SK-N-SH treated with all-trans-retinoic acid at 6 μM for 48 hours (cell line): ENCODE measurements at regions not wholly inside any gene's neighbourhood (a gene's known extent, or its start where the extent isn't known, plus 50 kb on each side); places are given as distances from the start of the nearest gene placed in this dataset.

Experiments
- ATAC-seq: fragments of 200-7000 bp; cut with Tn5 transposase; 3 replicates; pipeline ENCODE4 v1.9.1; 2020; ENCODE audit warnings: mild to moderate bottlenecking, moderate library complexity
- ARNTL ChIP-seq: fragments of 450-650 bp; formaldehyde crosslinking; IDR thresholded peaks from 2 replicates; pipeline ENCODE4 v1.5.0; 2020; ENCODE audit warnings: low read depth, mild to moderate bottlenecking, moderate library complexity, borderline replicate concordance
- BACH2 ChIP-seq: fragments of 250-450 bp; sonication (Bioruptor Pico); IDR thresholded peaks from 2 replicates; pipeline ENCODE4 v1.9.0; 2021; ENCODE audit warnings: mild to moderate bottlenecking, borderline replicate concordance
- CSDC2 ChIP-seq: fragments of 250-450 bp; sonication (Bioruptor Pico); IDR thresholded peaks from 2 replicates; pipeline ENCODE4 v1.5.0; 2020; ENCODE audit warnings: mild to moderate bottlenecking, moderate library complexity
- ESRRG ChIP-seq: fragments of 250-450 bp; sonication (Bioruptor Pico); IDR thresholded peaks from 2 replicates; pipeline ENCODE4 v1.6.1; 2021; ENCODE audit warnings: mild to moderate bottlenecking
- GLIS3 ChIP-seq: fragments of 250-450 bp; sonication (Bioruptor Pico); IDR thresholded peaks from 2 replicates; pipeline ENCODE4 v1.5.0; 2020; ENCODE audit warnings: mild to moderate bottlenecking, moderate library complexity
- ISL1 ChIP-seq: fragments of 250-450 bp; sonication (Bioruptor Pico); IDR thresholded peaks from 2 replicates; pipeline ENCODE4 v2.1.2; 2022; ENCODE audit warnings: mild to moderate bottlenecking, moderate library complexity
- OSR1 ChIP-seq: fragments of 250-450 bp; sonication (Bioruptor Pico); IDR thresholded peaks from 2 replicates; pipeline ENCODE4 v1.8.0; 2022; ENCODE audit warnings: moderate library complexity, mild to moderate bottlenecking, inconsistent platforms
- PPARA ChIP-seq: fragments of 250-450 bp; sonication (Bioruptor Pico); IDR thresholded peaks from 2 replicates; pipeline ENCODE4 v1.5.0; 2020; ENCODE audit warnings: mild to moderate bottlenecking, borderline replicate concordance
- RARB ChIP-seq: fragments of 250-450 bp; sonication (Bioruptor Pico); IDR thresholded peaks from 2 replicates; pipeline ENCODE4 v1.8.0; 2021; ENCODE audit warnings: mild to moderate bottlenecking, moderate library complexity
- SNAI2 ChIP-seq: fragments of 250-450 bp; sonication (Bioruptor Pico); IDR thresholded peaks from 2 replicates; pipeline ENCODE4 v1.5.0; 2020; ENCODE audit warnings: mild to moderate bottlenecking, moderate library complexity
- TOX ChIP-seq: fragments of 250-450 bp; sonication (Bioruptor Pico); IDR thresholded peaks from 2 replicates; pipeline ENCODE4 v1.8.0; 2021; ENCODE audit warnings: mild to moderate bottlenecking, moderate library complexity, borderline replicate concordance
- ZC3H10 ChIP-seq: fragments of 250-450 bp; sonication (Bioruptor Pico); IDR thresholded peaks from 2 replicates; pipeline ENCODE4 v1.5.1; 2021; ENCODE audit warnings: mild to moderate bottlenecking, moderate library complexity
- ZFP3 ChIP-seq: fragments of 250-450 bp; sonication (Bioruptor Pico); IDR thresholded peaks from 2 replicates; pipeline ENCODE4 v1.5.0; 2020; ENCODE audit warnings: mild to moderate bottlenecking, moderate library complexity
- ZNF565 ChIP-seq: fragments of 450-650 bp; formaldehyde crosslinking; conservative IDR thresholded peaks from 2 replicates; pipeline ENCODE4 v1.5.0; 2020; ENCODE audit warnings: low read depth, mild to moderate bottlenecking, moderate library complexity
- ZNF70 ChIP-seq: fragments of 450-650 bp; formaldehyde crosslinking; IDR thresholded peaks from 2 replicates; pipeline ENCODE4 v1.5.0; 2020; ENCODE audit warnings: mild to moderate bottlenecking, moderate library complexity
- ZNF8 ChIP-seq: fragments of 450-650 bp; formaldehyde crosslinking; IDR thresholded peaks from 2 replicates; pipeline ENCODE4 v1.5.0; 2020; ENCODE audit warnings: mild to moderate bottlenecking, moderate library complexity
- TF ChIP-seq, protein P1 (sequence below): fragments of 250-450 bp; sonication (Bioruptor Pico); IDR thresholded peaks from 2 replicates; pipeline ENCODE4 v1.8.0; 2021; ENCODE audit warnings: low read depth, mild to moderate bottlenecking, moderate library complexity, borderline replicate concordance
- TF ChIP-seq, protein P2 (sequence below): fragments of 250-450 bp; sonication (Bioruptor Pico); IDR thresholded peaks from 2 replicates; pipeline ENCODE4 v1.5.1; 2020; ENCODE audit warnings: low read depth, mild to moderate bottlenecking, moderate library complexity
- TF ChIP-seq, protein P3 (sequence below): fragments of 250-450 bp; sonication (Bioruptor Pico); IDR thresholded peaks from 2 replicates; pipeline ENCODE4 v1.5.1; 2021; ENCODE audit warnings: mild to moderate bottlenecking, moderate library complexity
- TF ChIP-seq, protein P4 (sequence below): fragments of 250-450 bp; sonication (Bioruptor Pico); IDR thresholded peaks from 2 replicates; pipeline ENCODE4 v1.5.0; 2020; ENCODE audit warnings: mild to moderate bottlenecking, moderate library complexity
- TF ChIP-seq, protein P5 (sequence below): fragments of 250-450 bp; sonication (Bioruptor Pico); IDR thresholded peaks from 2 replicates; pipeline ENCODE4 v1.8.0; 2020; ENCODE audit warnings: mild to moderate bottlenecking, moderate library complexity, borderline replicate concordance

DNA sequence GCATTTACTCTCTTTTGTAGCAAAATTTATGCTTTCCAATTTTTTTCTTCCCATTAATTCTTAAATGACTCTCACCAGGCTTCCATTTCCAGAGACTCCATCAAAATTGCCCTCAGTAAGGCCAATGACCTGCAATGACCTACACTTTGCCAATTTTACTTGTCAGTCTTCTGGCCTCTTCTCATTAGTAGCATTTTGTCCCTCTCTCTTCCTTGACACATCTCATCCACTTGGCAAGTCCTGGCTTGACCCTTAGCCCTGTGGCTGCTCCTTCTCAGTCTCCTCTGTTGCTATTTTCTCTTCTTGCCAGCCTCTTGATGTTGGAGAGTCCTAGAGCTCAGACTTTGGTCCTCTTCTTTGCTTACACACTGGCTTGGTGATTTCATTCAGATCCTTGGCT lies 166.1 kb upstream of the MTPN start:
- no peak for ATAC-seq
- TF ChIP-seq PPARA (CRISPR knock-in tag) (no peak), TOX (CRISPR knock-in tag) (no peak), ISL1 (CRISPR knock-in tag) (no peak), BACH2 (CRISPR knock-in tag) (no peak), GLIS3 (CRISPR knock-in tag) (no peak), RARB (CRISPR knock-in tag) (no peak)
- TF ChIP-seq, protein P1, sequence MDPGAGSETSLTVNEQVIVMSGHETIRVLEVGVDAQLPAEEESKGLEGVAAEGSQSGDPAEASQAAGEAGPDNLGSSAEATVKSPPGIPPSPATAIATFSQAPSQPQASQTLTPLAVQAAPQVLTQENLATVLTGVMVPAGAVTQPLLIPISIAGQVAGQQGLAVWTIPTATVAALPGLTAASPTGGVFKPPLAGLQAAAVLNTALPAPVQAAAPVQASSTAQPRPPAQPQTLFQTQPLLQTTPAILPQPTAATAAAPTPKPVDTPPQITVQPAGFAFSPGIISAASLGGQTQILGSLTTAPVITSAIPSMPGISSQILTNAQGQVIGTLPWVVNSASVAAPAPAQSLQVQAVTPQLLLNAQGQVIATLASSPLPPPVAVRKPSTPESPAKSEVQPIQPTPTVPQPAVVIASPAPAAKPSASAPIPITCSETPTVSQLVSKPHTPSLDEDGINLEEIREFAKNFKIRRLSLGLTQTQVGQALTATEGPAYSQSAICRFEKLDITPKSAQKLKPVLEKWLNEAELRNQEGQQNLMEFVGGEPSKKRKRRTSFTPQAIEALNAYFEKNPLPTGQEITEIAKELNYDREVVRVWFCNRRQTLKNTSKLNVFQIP, result no peak

DNA sequence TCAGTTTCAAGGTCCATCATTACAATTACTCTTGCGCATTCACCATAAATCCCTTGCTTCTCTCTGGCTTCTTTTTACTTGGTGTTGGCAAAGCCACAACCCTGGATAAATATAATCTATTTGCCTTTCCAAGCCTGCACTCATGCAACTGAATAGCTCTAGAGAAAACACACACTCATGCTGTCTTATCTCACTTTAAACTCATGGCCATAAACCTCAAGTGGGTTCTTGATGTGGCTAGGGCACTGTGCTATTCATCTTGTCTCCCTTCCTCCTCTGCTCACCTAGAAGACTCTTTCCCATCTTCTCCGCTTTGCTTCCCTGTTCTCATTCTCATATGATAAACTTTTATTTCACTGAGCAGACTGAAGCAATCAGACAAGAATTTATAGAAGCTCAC lies 165.4 kb upstream of the MTPN start:
- no peak for ATAC-seq
- TF ChIP-seq, protein P2, sequence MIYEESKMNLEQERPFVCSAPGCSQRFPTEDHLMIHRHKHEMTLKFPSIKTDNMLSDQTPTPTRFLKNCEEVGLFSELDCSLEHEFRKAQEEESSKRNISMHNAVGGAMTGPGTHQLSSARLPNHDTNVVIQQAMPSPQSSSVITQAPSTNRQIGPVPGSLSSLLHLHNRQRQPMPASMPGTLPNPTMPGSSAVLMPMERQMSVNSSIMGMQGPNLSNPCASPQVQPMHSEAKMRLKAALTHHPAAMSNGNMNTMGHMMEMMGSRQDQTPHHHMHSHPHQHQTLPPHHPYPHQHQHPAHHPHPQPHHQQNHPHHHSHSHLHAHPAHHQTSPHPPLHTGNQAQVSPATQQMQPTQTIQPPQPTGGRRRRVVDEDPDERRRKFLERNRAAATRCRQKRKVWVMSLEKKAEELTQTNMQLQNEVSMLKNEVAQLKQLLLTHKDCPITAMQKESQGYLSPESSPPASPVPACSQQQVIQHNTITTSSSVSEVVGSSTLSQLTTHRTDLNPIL (CRISPR knock-in tag), result no peak
- no peak for TF ChIP-seq ARNTL (CRISPR knock-in tag)
- no peak for TF ChIP-seq TOX (CRISPR knock-in tag)
- TF ChIP-seq, protein P3, sequence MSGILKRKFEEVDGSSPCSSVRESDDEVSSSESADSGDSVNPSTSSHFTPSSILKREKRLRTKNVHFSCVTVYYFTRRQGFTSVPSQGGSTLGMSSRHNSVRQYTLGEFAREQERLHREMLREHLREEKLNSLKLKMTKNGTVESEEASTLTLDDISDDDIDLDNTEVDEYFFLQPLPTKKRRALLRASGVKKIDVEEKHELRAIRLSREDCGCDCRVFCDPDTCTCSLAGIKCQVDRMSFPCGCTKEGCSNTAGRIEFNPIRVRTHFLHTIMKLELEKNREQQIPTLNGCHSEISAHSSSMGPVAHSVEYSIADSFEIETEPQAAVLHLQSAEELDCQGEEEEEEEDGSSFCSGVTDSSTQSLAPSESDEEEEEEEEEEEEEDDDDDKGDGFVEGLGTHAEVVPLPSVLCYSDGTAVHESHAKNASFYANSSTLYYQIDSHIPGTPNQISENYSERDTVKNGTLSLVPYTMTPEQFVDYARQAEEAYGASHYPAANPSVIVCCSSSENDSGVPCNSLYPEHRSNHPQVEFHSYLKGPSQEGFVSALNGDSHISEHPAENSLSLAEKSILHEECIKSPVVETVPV (CRISPR knock-in tag), result no peak
- no peak for TF ChIP-seq ZC3H10 (CRISPR knock-in tag)
- TF ChIP-seq ESRRG (CRISPR knock-in tag), result no peak
- no peak for TF ChIP-seq ZFP3 (CRISPR knock-in tag)
- TF ChIP-seq ZNF565 (CRISPR knock-in tag), result no peak
- TF ChIP-seq ZNF8 (CRISPR knock-in tag), result no peak
- TF ChIP-seq CSDC2, result no peak
- TF ChIP-seq, protein P4, sequence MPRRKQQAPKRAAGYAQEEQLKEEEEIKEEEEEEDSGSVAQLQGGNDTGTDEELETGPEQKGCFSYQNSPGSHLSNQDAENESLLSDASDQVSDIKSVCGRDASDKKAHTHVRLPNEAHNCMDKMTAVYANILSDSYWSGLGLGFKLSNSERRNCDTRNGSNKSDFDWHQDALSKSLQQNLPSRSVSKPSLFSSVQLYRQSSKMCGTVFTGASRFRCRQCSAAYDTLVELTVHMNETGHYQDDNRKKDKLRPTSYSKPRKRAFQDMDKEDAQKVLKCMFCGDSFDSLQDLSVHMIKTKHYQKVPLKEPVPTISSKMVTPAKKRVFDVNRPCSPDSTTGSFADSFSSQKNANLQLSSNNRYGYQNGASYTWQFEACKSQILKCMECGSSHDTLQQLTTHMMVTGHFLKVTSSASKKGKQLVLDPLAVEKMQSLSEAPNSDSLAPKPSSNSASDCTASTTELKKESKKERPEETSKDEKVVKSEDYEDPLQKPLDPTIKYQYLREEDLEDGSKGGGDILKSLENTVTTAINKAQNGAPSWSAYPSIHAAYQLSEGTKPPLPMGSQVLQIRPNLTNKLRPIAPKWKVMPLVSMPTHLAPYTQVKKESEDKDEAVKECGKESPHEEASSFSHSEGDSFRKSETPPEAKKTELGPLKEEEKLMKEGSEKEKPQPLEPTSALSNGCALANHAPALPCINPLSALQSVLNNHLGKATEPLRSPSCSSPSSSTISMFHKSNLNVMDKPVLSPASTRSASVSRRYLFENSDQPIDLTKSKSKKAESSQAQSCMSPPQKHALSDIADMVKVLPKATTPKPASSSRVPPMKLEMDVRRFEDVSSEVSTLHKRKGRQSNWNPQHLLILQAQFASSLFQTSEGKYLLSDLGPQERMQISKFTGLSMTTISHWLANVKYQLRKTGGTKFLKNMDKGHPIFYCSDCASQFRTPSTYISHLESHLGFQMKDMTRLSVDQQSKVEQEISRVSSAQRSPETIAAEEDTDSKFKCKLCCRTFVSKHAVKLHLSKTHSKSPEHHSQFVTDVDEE, result no peak
- TF ChIP-seq PPARA (CRISPR knock-in tag), result no peak
- TF ChIP-seq, protein P1, result no peak
- no peak for TF ChIP-seq ZNF70 (CRISPR knock-in tag)
- TF ChIP-seq GLIS3 (CRISPR knock-in tag), result no peak
- TF ChIP-seq SNAI2, result no peak
- no peak for TF ChIP-seq RARB (CRISPR knock-in tag)

DNA sequence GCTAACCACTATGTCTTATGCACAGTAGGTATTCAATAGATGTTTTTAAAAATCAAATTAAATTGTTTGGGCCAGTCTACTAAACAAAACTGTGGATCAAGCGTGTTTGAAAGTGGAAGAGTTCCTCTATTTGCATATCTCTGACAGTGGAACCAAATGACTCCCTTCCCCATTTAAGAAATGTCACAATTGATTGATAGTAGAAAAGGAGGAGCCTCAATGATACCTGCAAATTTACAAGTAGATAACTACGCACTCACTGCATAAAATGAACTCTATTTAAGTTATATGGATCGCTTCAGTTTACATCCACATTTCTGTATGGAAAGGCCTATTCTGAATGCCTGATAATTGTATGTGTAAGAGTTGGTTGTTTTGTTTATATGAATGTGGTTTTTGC lies 163.3 kb upstream of the MTPN start:
- no peak for ATAC-seq
- TF ChIP-seq RARB (CRISPR knock-in tag) (no peak), ZNF8 (CRISPR knock-in tag) (no peak), TOX (CRISPR knock-in tag) (no peak), OSR1 (CRISPR knock-in tag) (no peak), SNAI2 (no peak), BACH2 (CRISPR knock-in tag) (no peak), ZNF70 (CRISPR knock-in tag) (no peak), ZC3H10 (CRISPR knock-in tag) (no peak), ARNTL (CRISPR knock-in tag) (no peak), PPARA (CRISPR knock-in tag) (no peak), ZFP3 (CRISPR knock-in tag) (no peak)
- TF ChIP-seq, protein P2 (CRISPR knock-in tag), result no peak
- TF ChIP-seq, protein P5, sequence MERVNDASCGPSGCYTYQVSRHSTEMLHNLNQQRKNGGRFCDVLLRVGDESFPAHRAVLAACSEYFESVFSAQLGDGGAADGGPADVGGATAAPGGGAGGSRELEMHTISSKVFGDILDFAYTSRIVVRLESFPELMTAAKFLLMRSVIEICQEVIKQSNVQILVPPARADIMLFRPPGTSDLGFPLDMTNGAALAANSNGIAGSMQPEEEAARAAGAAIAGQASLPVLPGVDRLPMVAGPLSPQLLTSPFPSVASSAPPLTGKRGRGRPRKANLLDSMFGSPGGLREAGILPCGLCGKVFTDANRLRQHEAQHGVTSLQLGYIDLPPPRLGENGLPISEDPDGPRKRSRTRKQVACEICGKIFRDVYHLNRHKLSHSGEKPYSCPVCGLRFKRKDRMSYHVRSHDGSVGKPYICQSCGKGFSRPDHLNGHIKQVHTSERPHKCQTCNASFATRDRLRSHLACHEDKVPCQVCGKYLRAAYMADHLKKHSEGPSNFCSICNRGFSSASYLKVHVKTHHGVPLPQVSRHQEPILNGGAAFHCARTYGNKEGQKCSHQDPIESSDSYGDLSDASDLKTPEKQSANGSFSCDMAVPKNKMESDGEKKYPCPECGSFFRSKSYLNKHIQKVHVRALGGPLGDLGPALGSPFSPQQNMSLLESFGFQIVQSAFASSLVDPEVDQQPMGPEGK (CRISPR knock-in tag), result no peak
